Chondrocyte (in vitro differentiated cells): ENCODE measurements at regions not wholly inside any gene's neighbourhood (a gene's known extent, or its start where the extent isn't known, plus 50 kb on each side); places are given as distances from the start of the nearest gene placed in this dataset.

ENCODE experiments used
- DNase-seq: peaks from one replicate; pipeline ENCODE4 v3.0.0; 2021; ENCODE audit warnings: mixed read lengths, low spot score
- H3K27ac Mint-ChIP-seq: one replicate; pipeline ENCODE4 v1.8.0; 2021; ENCODE audit warnings: mild to moderate bottlenecking, moderate library complexity, mixed read lengths; ENCODE audit not compliant: unreplicated experiment
- H3K27me3 Mint-ChIP-seq: 2 replicates; pipeline ENCODE4 v1.8.0; 2021; ENCODE audit warnings: low read depth, mixed read lengths
- H3K36me3 Mint-ChIP-seq: 2 replicates; pipeline ENCODE4 v1.8.0; 2021; ENCODE audit warnings: low read depth, mixed read lengths
- H3K4me1 Mint-ChIP-seq: 2 replicates; pipeline ENCODE4 v1.8.0; 2021; ENCODE audit warnings: low read depth, mild to moderate bottlenecking, mixed read lengths
- H3K4me3 Mint-ChIP-seq: one replicate; pipeline ENCODE4 v1.8.0; 2021; ENCODE audit warnings: mild to moderate bottlenecking, moderate library complexity, mixed read lengths; ENCODE audit not compliant: unreplicated experiment
- H3K9me3 Mint-ChIP-seq: 2 replicates; pipeline ENCODE4 v1.8.0; 2021; ENCODE audit warnings: low read depth, mixed read lengths
- TF ChIP-seq, protein P1 (sequence below): fragments of 200-600 bp; sonication (generic); IDR thresholded peaks from 2 replicates; pipeline ENCODE4 v1.5.0; 2021; ENCODE audit warnings: antibody characterized with exemption, mild to moderate bottlenecking, moderate library complexity

DNA sequence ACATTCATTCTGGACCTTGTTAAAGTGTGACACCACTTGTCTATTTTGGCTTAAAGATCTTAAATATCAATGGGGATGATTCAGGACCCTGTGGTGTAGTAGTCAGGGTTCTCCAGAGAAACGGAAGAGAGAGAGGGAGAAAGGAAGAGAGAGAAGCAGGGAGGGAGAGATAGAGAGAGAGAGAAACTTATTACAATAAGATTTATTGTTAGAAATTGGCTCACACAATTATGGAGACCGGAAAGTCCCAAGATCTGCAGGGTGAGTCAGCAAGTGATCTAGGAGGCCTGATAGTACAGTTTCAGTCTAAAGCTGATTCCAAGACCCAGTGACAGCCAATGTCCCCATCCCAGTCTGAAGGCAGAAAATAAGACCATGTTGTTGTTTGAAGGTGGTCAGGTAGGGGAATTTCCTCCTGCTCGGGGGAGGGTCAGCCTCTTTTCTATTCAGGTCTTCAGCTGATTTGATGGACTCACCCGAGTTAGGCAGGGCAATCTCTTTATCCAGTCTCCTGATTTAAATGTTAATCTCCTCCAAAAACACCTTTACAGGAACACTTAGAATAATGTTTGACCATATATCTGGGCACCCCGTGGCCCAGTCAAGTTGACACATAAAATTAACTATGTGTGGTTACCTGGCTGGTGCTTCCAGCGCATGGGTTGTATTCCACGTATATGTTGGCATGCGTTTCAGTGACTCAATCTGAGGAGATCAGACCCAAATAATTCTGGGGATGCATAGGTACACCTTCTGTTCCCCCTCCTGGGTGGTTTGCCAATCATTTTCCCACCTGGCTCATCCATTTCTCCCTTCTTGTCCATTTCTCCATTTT, 1350.5 kb downstream of the TBC1D22A start:
- H3K9me3 Mint-ChIP-seq, result peaks cover 15% of the 10 kb centered on the region
- H3K27me3 Mint-ChIP-seq, result peaks cover 8% of the 10 kb centered on the region
- peaks cover 1% of the 10 kb centered on the region for H3K36me3 Mint-ChIP-seq
- no peaks in the 10 kb centered on the region for H3K4me1 Mint-ChIP-seq
- DNase-seq, result no peak
- H3K4me3 Mint-ChIP-seq, result no peak overlapping the region
- H3K27ac Mint-ChIP-seq, result no peak overlapping the region
- TF ChIP-seq, protein P1, sequence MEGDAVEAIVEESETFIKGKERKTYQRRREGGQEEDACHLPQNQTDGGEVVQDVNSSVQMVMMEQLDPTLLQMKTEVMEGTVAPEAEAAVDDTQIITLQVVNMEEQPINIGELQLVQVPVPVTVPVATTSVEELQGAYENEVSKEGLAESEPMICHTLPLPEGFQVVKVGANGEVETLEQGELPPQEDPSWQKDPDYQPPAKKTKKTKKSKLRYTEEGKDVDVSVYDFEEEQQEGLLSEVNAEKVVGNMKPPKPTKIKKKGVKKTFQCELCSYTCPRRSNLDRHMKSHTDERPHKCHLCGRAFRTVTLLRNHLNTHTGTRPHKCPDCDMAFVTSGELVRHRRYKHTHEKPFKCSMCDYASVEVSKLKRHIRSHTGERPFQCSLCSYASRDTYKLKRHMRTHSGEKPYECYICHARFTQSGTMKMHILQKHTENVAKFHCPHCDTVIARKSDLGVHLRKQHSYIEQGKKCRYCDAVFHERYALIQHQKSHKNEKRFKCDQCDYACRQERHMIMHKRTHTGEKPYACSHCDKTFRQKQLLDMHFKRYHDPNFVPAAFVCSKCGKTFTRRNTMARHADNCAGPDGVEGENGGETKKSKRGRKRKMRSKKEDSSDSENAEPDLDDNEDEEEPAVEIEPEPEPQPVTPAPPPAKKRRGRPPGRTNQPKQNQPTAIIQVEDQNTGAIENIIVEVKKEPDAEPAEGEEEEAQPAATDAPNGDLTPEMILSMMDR, result no peak

DNA sequence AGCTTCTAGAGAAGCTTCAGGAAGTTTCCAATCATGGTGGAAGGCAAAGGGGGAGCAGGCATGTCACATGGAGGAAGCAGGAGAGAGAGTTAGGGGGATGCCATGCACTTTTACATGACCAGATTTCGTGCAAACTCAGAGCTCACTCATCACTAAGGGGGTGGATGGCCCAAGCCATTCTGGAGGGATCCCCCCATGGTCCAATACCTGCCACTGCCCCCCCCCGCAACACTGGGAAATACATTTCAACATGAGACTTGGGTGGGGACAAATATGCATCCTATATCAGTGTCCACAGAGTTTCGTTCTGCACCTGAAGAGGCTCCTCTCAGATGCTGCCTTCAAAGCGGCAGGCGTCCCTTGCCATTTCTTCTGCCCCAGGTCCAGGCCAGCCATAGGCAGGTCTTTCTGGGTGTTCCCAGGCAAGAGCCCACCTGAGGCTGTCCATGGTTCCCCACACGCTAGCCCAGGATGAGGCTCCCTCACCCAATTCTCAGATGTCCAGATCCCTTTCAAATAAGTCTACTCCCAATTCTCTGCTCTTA, 1344.3 kb downstream of the TBC1D22A start:
- Mint-ChIP-seq H3K9me3 (peaks cover 11% of the 10 kb centered on the region), H3K36me3 (peaks cover 1% of the 10 kb centered on the region), H3K27ac (no peak overlapping the region), H3K4me1 (no peaks in the 10 kb centered on the region), H3K27me3 (peaks cover 22% of the 10 kb centered on the region), H3K4me3 (no peak overlapping the region)
- no peak for DNase-seq
- TF ChIP-seq, protein P1, result no peak

GRCh38 chr22:48106215-48106614, 1343.8 kb downstream of the TBC1D22A start:
- H3K27me3 Mint-ChIP-seq, result peaks cover 26% of the 10 kb centered on the region
- H3K4me1 Mint-ChIP-seq, result no peaks in the 10 kb centered on the region
- H3K36me3 Mint-ChIP-seq, result peaks cover 1% of the 10 kb centered on the region

DNA sequence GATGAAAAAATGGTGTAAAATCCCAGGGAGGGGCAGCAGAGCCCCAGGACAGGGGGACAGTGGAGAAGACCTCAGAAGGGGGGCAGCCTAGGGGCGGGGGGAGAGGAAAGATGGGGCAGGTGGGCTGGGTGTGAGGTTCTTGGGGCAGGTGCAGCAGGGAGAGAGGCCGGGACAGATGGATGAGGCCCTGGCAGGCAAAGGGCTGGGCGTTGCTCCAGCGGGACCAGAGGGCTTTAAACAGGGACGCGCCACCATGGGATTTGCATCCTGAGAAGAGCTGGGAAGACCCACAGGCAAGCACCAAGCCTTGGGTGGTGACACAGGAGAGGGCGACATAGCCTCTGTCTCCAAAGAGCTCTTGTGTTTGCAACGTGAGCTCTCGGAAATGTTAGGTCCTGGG, 1342.8 kb downstream of the TBC1D22A start:
- Mint-ChIP-seq H3K9me3 (peaks cover 11% of the 10 kb centered on the region), H3K27ac (no peak overlapping the region), H3K36me3 (peaks cover 1% of the 10 kb centered on the region), H3K4me3 (no peak overlapping the region), H3K4me1 (no peaks in the 10 kb centered on the region), H3K27me3 (peaks cover 32% of the 10 kb centered on the region)
- DNase-seq, result no peak
- TF ChIP-seq, protein P1, result no peak

More at GRCh38 chr22:48106215-48106614, 1343.8 kb downstream of the TBC1D22A start:
- no peak overlapping the region for H3K4me3 Mint-ChIP-seq
- DNase-seq, result no peak
- peaks cover 11% of the 10 kb centered on the region for H3K9me3 Mint-ChIP-seq
- TF ChIP-seq, protein P1, result no peak
- no peak overlapping the region for H3K27ac Mint-ChIP-seq

- DNase-seq, result no peak
- H3K27me3 Mint-ChIP-seq, result peaks cover 34% of the 10 kb centered on the region
- peaks cover 8% of the 10 kb centered on the region for H3K9me3 Mint-ChIP-seq
- TF ChIP-seq, protein P1, result no peak
- H3K27ac Mint-ChIP-seq, result no peak overlapping the region
- H3K4me3 Mint-ChIP-seq, result no peak overlapping the region
- no peaks in the 10 kb centered on the region for H3K4me1 Mint-ChIP-seq
- peaks cover under 1% of the 10 kb centered on the region for H3K36me3 Mint-ChIP-seq
Observed at GRCh38 chr22:48104766-48105165, 1342.3 kb downstream of the TBC1D22A start.
